Right renal cortex interstitium (tissue), 3 donors: ENCODE measurements at regions not wholly inside any gene's neighbourhood (a gene's known extent, or its start where the extent isn't known, plus 50 kb on each side); places are given as distances from the start of the nearest gene placed in this dataset.

ENCODE experiments used
- DNase-seq, 3 donors: peaks; one replicate each; pipeline ENCODE4 v3.0.0-alpha.2; 2013; ENCODE audit warnings: low read depth in 3 of 3, low spot score in 2 of 3

DNA sequence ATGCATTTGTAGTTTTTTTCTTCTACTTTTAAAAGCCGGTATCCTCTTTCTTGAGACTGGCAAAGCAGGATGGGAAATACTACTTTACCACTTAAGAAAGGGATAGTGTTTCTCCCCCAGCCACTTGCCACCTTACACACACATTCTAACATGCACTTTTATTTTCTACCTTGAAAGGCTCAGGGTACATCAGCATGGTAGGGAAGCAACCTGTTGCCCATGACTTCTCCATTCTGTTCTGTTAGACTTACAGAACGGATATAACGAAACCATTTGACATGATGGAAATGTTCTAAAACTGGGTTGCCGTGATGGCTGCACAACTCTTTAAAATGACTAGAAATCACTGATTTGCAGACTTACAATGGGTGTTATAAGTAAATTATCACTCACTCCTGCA, 405.5 kb downstream of the SHQ1 start:
- no peak for DNase-seq

- no peak for DNase-seq
Measured at GRCh38 chr3:72441284-72441994, 406.8 kb downstream of the SHQ1 start.

GRCh38 chr3:72440491-72440890, 407.8 kb downstream of the SHQ1 start:
- DNase-seq: no peak

GRCh38 chr3:72439321-72440183, 408.7 kb downstream of the SHQ1 start:
- DNase-seq: no peak

GRCh38 chr3:72437661-72438406, 410.4 kb downstream of the SHQ1 start:
- DNase-seq: no peak

GRCh38 chr3:72436863-72437592, 411.2 kb downstream of the SHQ1 start:
- DNase-seq: no peak

- no peak for DNase-seq
Measured at GRCh38 chr3:72434296-72434695, 413.9 kb downstream of the SHQ1 start.

DNA sequence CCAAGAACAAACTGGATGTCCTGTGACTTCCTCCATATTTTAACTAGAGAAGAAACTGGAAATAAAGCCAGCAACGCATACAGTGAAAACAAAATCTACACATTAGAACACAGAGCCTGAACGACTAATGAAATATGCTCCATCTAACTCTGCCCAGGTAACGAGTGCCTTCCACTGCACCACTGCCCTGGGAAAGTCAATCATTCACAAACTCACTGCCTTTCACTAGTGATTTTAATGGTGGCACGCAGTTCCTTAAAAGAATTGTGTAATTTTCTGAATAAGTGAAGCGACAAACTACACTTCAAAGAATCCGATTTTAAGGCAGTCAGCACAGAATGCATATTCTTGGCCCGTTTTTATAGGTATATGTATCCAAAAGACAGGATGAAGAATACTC, 416.0 kb downstream of the SHQ1 start:
- no peak for DNase-seq

GRCh38 chr3:72429589-72430353, 418.5 kb downstream of the SHQ1 start:
- DNase-seq: no peak

DNA sequence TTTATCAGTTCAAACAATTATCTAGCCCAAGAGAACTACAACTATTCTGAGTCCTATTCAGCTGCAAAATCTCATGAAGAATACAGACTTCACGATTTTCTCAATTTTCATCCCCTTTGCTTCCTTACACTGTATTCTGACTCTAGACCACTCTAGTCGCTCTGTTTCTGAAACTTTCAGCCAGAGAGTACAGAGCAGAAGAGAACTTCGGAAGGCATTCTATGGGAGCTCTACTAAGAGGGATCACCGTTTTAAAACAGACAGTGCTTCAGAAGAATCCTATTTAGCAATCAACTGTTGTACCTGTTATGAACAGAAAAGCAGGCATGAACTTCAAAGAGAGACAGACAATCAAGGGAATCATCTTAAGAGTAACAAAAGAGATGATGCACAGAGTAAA, 419.4 kb downstream of the SHQ1 start:
- no peak for DNase-seq

DNA sequence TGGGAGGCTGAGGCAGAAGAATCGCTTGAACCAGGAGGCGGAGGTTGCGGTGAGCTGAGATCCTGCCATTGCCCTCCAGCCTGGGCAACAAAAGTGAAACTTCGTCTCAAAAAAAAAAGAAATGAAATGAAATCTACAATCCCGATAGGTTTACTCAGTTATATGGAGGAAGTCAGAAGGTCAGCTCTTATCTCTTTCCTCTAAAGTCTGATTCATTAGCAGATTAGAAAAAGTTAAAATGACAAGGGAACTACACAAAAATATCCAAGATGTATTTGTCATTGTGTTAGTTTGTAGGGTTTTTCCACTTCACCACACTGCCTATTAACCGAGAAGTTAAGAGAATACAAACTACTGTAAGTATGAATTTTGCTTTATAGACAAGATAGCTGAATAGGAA, 420.6 kb downstream of the SHQ1 start:
- DNase-seq: no peak

DNA sequence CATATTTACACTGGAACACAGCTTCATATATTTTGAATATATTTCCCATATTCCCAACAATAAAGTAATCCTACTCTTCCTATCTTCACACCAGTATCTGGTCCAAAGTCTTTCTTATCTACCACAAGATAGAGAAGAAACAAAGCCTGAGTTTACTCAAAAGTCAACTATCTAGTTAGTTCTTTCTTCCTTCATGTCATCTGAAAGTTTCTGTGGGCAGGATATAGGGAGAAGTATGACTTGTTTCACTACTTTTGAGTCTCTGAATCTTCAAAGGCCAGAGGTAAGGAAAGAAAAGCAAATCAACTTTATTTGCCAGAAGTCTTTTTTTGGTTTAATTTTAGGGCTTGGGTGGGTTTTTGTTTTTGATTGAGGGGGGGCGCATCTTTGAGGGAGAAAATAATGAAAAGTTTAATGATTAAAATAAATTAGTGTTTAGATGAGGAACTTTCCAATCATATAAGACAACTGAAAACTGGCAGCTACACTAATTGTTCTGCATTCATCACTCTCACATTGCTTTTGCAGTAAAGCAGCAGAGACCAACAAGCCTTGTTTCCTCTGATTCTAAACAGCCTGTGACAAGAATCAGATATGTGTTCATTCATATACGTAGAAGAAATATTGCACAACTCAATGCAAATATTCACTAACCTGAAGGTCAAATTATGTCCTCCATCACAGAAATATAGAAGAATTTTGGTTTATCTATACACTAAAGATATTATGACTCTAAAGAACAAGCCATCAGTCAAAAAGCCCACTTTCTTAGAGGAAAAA, 421.4 kb downstream of the SHQ1 start:
- DNase-seq: no peak

DNA sequence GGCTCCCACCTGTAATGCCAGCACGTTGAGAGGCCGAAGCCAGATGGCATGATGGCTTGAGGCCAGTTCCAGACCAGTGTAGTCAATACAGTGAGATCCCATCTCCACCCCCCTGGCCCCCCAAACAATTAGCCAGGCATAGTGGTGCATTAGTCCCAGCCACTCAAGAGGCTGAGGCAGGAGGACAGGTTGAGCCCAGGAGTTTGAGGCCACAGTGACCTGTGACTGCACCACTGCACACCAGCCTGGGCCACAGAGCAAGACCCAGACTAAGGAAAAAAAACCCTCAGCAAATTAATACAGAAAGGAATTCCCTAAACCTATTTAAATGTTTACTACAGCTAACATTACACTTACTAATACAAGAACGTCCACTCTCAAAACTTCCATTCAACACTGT, 424.6 kb downstream of the SHQ1 start:
- no peak for DNase-seq

DNA sequence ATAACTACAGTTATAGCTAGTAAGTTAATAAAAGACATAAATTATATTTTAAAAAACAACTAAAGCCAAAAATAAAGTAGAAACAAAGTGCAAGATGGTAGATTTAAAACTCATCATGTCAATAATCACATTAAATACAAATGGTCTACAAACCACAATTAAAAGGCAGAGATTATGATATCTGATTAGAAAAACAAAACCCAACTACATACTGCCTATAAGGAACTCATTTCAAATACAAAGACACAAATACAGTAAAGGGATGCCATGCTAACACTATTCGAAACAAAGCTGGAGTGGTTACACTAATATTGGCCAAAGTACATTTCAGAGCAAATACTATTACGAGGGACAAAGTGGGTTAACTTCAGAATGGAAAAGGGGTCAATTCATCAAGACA, 426.5 kb downstream of the SHQ1 start:
- no peak for DNase-seq

DNA sequence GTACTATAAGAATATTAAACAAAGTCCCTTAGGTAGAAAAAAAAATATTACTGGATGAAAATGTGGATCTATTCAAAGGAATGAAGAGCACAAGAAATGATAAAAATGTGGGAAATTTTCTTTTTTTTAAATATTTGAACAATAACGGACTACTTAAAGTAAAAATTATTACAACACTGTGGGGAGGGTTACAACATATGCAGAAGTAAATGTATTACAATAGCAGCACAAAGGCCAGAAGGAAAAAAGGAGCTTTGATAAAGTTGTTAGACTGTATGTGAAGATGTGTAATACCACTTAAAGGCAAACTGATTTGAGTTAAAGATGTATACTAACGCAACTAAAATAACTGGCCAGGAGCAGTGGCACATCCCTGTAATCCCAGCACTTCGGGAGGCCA, 427.1 kb downstream of the SHQ1 start:
- no peak for DNase-seq

- DNase-seq: no peak
Measured at GRCh38 chr3:72418856-72419255, 429.4 kb downstream of the SHQ1 start.

DNA sequence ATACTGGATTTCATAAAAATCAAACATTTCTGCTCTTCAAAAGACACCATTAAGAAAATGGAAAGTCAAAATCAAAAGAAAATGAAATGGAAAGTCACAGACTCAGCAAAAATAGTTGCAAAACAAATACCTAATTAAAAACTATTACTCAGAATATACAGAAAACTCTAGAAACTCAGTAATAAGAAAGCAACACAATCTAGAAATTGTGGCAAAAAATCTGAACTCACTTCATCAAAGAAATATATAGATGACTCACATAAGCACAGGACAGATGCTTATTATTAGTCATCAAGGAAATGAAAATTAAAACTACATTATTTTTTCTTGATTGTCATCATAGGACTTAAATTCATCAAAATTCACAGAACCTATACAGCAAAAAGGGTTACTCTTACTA, 430.0 kb downstream of the SHQ1 start:
- DNase-seq: no peak

DNA sequence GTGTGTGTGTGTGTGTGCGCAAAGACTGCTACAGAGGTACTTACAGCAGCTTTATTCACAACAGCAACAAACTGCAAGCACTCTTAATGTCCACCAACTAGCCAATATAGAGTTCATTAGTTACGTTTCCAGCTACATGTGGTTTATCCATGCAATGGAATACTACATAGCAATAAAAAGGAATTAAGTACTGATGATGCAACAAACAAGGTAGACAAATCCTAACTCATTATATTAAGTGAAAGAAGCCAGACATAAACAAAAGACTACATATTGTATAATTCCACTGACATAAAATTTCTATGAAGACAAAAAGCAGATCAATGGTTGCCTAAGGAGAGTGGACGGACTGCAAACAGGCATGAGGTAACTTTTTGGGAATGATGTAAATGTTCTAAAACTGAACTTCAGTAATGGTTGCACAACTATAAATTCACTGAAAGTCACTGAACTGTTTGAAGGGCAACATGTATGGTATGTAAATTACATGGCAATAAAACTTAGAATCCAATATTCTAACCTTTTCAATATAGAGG, 433.7 kb downstream of the SHQ1 start:
- no peak for DNase-seq

- no peak for DNase-seq
Measured at GRCh38 chr3:72413228-72413627, 435.0 kb downstream of the SHQ1 start.
